ENCODE measurements at regions not wholly inside any gene's neighbourhood (a gene's known extent, or its start where the extent isn't known, plus 50 kb on each side); places are given as distances from the start of the nearest gene placed in this dataset.

DNA sequence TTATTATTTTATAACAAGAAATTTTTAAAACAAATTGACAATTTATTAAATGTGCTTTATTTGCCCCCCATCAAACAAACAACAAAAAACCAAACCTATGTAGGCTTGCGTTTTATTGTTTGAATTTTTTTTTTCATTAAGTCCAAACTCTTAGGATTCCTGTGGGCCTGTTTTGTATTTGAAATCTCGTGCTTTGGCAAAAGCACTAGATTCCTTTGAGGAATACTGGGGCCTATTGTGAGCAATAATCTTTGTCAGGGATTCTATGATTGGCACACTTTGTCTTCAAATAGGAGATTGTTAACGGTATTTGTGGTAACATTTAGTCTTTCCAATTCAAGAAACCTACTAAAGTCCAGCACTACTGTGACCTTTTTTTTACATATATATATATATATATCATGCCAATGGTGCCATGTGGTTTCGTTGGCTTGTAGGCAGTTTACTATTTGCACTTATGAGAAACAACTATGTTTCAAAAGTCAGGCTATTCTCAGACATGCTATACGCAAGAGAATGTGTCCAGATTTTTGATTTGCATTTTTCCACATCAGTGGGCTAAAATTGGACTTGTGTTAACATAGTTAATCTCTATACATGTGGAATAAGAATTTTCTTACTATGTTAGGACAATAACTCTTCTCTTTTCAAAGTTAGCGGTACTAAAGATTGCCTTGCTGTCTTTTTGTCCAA lies 70.4 kb upstream of the GREM2 start:
- Histone ChIP-seq H3K4me3 (ENCODE audit: low read depth, low read length) (no peak overlapping the region), H3K27ac (no peak overlapping the region), H3K4me2 (ENCODE audit: low read length) (no peak overlapping the region), H3K79me2 (no peaks in the 10 kb centered on the region), H3K9me3 (ENCODE audit: control insufficient read depth, low read length) (no peaks in the 10 kb centered on the region), H3K9ac (no peak overlapping the region), H2AFZ (no peak overlapping the region), H3K27me3 (ENCODE audit: control insufficient read depth, insufficient read depth, low read length) (no peaks in the 10 kb centered on the region), H3K36me3 (ENCODE audit: control insufficient read depth, insufficient read depth, low read length) (no peaks in the 10 kb centered on the region), H3K4me1 (no peaks in the 10 kb centered on the region)
- TF ChIP-seq, protein P1, sequence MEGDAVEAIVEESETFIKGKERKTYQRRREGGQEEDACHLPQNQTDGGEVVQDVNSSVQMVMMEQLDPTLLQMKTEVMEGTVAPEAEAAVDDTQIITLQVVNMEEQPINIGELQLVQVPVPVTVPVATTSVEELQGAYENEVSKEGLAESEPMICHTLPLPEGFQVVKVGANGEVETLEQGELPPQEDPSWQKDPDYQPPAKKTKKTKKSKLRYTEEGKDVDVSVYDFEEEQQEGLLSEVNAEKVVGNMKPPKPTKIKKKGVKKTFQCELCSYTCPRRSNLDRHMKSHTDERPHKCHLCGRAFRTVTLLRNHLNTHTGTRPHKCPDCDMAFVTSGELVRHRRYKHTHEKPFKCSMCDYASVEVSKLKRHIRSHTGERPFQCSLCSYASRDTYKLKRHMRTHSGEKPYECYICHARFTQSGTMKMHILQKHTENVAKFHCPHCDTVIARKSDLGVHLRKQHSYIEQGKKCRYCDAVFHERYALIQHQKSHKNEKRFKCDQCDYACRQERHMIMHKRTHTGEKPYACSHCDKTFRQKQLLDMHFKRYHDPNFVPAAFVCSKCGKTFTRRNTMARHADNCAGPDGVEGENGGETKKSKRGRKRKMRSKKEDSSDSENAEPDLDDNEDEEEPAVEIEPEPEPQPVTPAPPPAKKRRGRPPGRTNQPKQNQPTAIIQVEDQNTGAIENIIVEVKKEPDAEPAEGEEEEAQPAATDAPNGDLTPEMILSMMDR (IDR thresholded peaks at IDR 0.05): no peak

DNA sequence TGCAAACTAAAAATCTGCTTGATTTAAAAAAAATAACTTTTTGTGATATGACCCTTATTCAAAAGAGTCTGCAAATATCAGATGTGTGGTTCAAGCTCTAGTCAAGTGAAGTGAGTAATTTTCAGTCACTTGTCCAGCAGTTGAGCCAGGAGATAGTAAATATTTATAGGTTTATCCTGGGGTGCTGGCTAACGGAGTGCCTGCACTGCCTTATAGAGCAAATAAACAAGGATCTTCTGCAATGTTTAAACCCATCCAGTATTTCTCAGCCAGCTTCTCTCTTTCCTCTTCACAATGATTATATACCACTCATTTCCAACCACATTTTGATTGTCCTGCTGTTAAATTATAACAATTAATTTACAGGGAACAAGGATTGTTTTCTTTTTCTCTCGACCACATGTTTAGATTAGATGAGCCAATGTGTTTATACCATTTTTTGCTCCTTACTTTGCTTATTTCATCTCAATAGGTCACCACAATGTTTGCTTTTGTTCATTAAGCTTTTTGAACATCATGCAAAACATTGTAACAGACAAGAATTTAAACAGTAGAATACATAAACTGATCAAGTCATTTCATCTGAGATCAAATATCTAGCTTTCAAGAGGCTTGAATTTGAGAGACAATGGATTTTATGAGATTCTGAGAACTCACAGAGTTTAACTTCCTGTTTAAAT lies 60.3 kb upstream of the GREM2 start:
- no peak overlapping the region for H3K4me3 ChIP-seq (ENCODE audit: low read depth, low read length)
- H3K27ac ChIP-seq: no peak overlapping the region
- no peak overlapping the region for H3K4me2 ChIP-seq (ENCODE audit: low read length)
- no peaks in the 10 kb centered on the region for H3K36me3 ChIP-seq (ENCODE audit: control insufficient read depth, insufficient read depth, low read length)
- H2AFZ ChIP-seq: no peak overlapping the region
- H3K27me3 ChIP-seq (ENCODE audit: control insufficient read depth, insufficient read depth, low read length): no peaks in the 10 kb centered on the region
- TF ChIP-seq, protein P1 (IDR thresholded peaks at IDR 0.05): no peak
- H3K9me3 ChIP-seq (ENCODE audit: control insufficient read depth, low read length): no peaks in the 10 kb centered on the region
- no peak overlapping the region for H3K9ac ChIP-seq
- H3K4me1 ChIP-seq: no peaks in the 10 kb centered on the region
- no peaks in the 10 kb centered on the region for H3K79me2 ChIP-seq

DNA sequence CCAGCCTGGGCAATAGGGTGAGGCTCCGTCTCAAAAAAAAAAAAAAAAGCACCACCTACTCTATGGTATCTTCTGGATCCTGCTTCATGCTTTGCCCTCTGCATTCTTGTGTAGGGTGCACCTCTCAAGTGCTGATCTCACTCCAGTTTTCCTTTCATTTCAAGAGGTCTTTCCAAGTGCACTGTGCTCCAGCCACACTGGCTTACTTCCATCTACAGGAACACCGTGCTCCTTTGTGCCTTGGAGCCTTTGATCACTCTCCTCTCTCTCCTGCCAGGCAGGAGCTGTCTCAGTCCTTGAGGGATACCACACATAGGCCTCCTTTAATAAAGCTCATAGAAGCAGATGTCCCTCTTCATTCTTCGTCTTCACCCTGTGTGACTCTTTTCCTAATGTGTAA lies 55.4 kb upstream of the GREM2 start:
- no peaks in the 10 kb centered on the region for H3K36me3 ChIP-seq (ENCODE audit: control insufficient read depth, insufficient read depth, low read length)
- H3K4me3 ChIP-seq (ENCODE audit: low read depth, low read length): no peak overlapping the region
- TF ChIP-seq, protein P1 (IDR thresholded peaks at IDR 0.05): no peak
- H3K4me1 ChIP-seq: no peaks in the 10 kb centered on the region
- no peak overlapping the region for H3K4me2 ChIP-seq (ENCODE audit: low read length)
- no peaks in the 10 kb centered on the region for H3K9me3 ChIP-seq (ENCODE audit: control insufficient read depth, low read length)
- no peak overlapping the region for H2AFZ ChIP-seq
- H3K27ac ChIP-seq: no peak overlapping the region
- H3K27me3 ChIP-seq (ENCODE audit: control insufficient read depth, insufficient read depth, low read length): no peaks in the 10 kb centered on the region
- H3K9ac ChIP-seq: no peak overlapping the region
- no peaks in the 10 kb centered on the region for H3K79me2 ChIP-seq

DNA sequence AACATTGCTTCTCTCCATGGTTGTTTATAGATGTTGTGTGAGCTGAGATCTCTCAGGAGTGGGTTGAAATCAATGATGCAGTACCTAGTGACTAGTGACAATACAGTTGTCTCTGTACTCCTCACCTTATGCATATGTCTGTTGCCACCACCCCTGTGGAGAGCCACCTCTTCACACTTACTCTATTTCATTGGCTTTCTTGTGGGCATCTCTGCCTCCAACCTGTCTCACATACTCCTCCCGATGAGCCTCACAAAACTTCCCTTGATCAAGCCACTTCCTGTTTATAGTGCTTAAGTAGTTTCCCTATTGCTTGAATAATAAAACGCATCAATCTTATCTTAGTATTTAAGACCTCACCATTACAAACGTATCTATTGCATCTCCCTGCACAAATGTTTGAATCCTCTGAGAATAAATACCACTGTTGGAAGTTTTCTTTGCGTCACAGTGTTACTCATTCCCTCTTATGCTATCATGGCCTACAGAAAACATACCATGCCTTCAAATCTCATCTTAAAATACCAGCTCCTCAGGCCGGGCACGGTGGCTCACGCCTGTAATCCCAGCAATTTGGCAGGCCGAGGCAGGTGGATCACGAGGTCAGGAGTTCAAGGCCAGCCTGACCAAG lies 54.7 kb upstream of the GREM2 start:
- H3K79me2 ChIP-seq: no peaks in the 10 kb centered on the region
- H2AFZ ChIP-seq: no peak overlapping the region
- H3K27ac ChIP-seq: no peak overlapping the region
- H3K36me3 ChIP-seq (ENCODE audit: control insufficient read depth, insufficient read depth, low read length): no peaks in the 10 kb centered on the region
- H3K27me3 ChIP-seq (ENCODE audit: control insufficient read depth, insufficient read depth, low read length): no peaks in the 10 kb centered on the region
- no peaks in the 10 kb centered on the region for H3K9me3 ChIP-seq (ENCODE audit: control insufficient read depth, low read length)
- H3K4me2 ChIP-seq (ENCODE audit: low read length): no peak overlapping the region
- H3K9ac ChIP-seq: no peak overlapping the region
- H3K4me3 ChIP-seq (ENCODE audit: low read depth, low read length): no peak overlapping the region
- TF ChIP-seq, protein P1 (IDR thresholded peaks at IDR 0.05): no peak
- no peaks in the 10 kb centered on the region for H3K4me1 ChIP-seq

Data from parathyroid adenoma (tissue), 2 donors.